ENCODE measurements at regions not wholly inside any gene's neighbourhood (a gene's known extent, or its start where the extent isn't known, plus 50 kb on each side); places are given as distances from the start of the nearest gene placed in this dataset.

DNA sequence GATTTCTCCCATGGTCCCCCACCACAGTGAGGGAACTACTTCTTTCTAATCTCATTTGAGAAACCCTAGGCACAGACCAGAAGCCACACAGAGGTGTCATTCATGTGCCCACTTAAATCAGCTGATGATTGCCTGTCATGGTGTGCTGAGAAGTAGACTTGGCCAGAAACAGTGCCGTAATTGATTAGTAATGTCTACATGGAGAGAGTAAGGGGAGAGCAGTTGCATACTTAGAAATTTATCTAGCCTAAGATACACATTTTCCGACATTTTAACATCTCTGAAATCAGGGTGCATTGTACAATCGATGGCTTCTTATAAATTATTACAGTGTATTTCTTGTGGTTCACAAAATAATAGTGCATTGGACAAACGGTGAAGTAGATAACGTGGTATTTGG, 271.8 kb downstream of the IRF8 start:
- Histone ChIP-seq H3K79me2 (ENCODE audit: low read length) (no peaks in the 10 kb centered on the region), H2AFZ (ENCODE audit: low read length) (no peak overlapping the region), H3K27me3 (ENCODE audit: low read length) (peaks cover 23% of the 10 kb centered on the region), H3K4me3 (ENCODE audit: low read length) (no peak overlapping the region), H3K36me3 (ENCODE audit: low read depth, low read length) (no peaks in the 10 kb centered on the region), H4K20me1 (ENCODE audit: low read length) (no peaks in the 10 kb centered on the region), H3K27ac (ENCODE audit: low read length) (no peak overlapping the region), H3K9me2 (replicated peaks; ENCODE audit: low read length) (no peaks in the 10 kb centered on the region), H3K9ac (ENCODE audit: low read length) (no peak overlapping the region), H3K9me3 (ENCODE audit: low read length) (no peaks in the 10 kb centered on the region), H3K4me1 (ENCODE audit: insufficient read depth, low read length) (no peaks in the 10 kb centered on the region), H3F3A (ENCODE audit: low read length, unreplicated experiment) (no peaks in the 10 kb centered on the region), H3K4me2 (ENCODE audit: low read length) (no peak overlapping the region)
- ChIA-PET POLR2A (ENCODE audit: unreplicated experiment) (no interaction called here), CTCF (no interaction called here)
- TF ChIP-seq EZH2phosphoT487 (IDR thresholded peaks at IDR 0.05; ENCODE audit: borderline replicate concordance, low read length) (no peak), EZH2 (IDR thresholded peaks at IDR 0.05; ENCODE audit: low read length, unreplicated experiment) (no peak)
- TF ChIP-seq, protein P1, sequence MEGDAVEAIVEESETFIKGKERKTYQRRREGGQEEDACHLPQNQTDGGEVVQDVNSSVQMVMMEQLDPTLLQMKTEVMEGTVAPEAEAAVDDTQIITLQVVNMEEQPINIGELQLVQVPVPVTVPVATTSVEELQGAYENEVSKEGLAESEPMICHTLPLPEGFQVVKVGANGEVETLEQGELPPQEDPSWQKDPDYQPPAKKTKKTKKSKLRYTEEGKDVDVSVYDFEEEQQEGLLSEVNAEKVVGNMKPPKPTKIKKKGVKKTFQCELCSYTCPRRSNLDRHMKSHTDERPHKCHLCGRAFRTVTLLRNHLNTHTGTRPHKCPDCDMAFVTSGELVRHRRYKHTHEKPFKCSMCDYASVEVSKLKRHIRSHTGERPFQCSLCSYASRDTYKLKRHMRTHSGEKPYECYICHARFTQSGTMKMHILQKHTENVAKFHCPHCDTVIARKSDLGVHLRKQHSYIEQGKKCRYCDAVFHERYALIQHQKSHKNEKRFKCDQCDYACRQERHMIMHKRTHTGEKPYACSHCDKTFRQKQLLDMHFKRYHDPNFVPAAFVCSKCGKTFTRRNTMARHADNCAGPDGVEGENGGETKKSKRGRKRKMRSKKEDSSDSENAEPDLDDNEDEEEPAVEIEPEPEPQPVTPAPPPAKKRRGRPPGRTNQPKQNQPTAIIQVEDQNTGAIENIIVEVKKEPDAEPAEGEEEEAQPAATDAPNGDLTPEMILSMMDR (conservative IDR thresholded peaks at IDR 0.05; ENCODE audit: low read depth, low read length), result no peak
- BruUV-seq (replicated peaks), result no TSS peak
- DNase-seq (no peak), ATAC-seq (no peak)
- intact Hi-C loops (cut with micrococcal nuclease), result no loop called here

DNA sequence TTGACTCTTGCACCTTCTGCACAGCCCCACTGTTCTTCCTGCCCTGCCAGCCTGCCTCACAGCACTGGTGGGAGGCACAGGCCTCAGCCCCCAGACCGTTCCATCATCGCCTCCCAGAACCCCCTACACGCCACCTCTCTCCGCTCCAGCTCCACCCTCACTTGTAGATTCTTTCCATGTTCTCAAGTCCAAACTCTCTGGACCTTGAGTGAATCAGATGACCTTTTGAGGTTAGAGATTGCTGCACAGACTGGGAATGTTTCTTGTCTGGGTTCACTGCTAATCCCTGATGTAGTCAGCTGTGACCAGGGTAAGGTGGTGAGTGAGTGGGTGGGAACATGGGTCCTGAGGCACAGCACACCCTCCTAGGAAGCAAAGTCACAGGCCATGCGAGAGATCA, 272.4 kb downstream of the IRF8 start:
- H3K4me1 ChIP-seq (ENCODE audit: insufficient read depth, low read length), result no peaks in the 10 kb centered on the region
- H3K27ac ChIP-seq (ENCODE audit: low read length), result no peak overlapping the region
- DNase-seq (no peak), ATAC-seq (no peak)
- intact Hi-C loops (cut with micrococcal nuclease), result no loop called here
- H3K36me3 ChIP-seq (ENCODE audit: low read depth, low read length), result no peaks in the 10 kb centered on the region
- POLR2A ChIA-PET (ENCODE audit: unreplicated experiment), result no interaction called here
- H2AFZ ChIP-seq (ENCODE audit: low read length), result no peak overlapping the region
- no peaks in the 10 kb centered on the region for H3F3A ChIP-seq (ENCODE audit: low read length, unreplicated experiment)
- H3K27me3 ChIP-seq (ENCODE audit: low read length), result peaks cover 23% of the 10 kb centered on the region
- H3K9me2 ChIP-seq (replicated peaks; ENCODE audit: low read length), result no peaks in the 10 kb centered on the region
- BruUV-seq (replicated peaks), result no TSS peak
- CTCF ChIA-PET, result no interaction called here
- no peaks in the 10 kb centered on the region for H4K20me1 ChIP-seq (ENCODE audit: low read length)
- H3K9ac ChIP-seq (ENCODE audit: low read length), result no peak overlapping the region
- TF ChIP-seq EZH2phosphoT487 (IDR thresholded peaks at IDR 0.05; ENCODE audit: borderline replicate concordance, low read length) (no peak), EZH2 (IDR thresholded peaks at IDR 0.05; ENCODE audit: low read length, unreplicated experiment) (no peak)
- TF ChIP-seq, protein P1 (conservative IDR thresholded peaks at IDR 0.05; ENCODE audit: low read depth, low read length), result no peak
- no peak overlapping the region for H3K4me2 ChIP-seq (ENCODE audit: low read length)
- no peak overlapping the region for H3K4me3 ChIP-seq (ENCODE audit: low read length)
- no peaks in the 10 kb centered on the region for H3K9me3 ChIP-seq (ENCODE audit: low read length)
- no peaks in the 10 kb centered on the region for H3K79me2 ChIP-seq (ENCODE audit: low read length)

DNA sequence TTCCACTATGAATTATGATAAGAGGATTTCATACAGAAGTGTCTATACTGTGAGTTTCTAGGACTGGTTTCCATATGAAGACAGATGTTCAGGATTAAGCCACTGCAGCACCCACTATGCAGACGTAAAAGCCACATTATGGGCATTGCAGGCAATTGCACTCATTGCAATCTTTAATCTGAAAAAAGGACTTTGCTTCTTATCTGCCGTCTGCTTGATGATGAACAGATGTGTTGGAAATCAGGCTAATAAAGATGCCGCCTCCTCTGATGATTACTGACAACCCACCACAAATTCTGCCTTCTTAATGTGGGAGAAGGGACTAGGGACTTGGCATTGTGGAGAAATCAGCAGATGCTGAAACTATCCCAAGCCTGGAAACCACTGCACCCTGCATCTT, 276.9 kb downstream of the IRF8 start:
- Histone ChIP-seq H3K27me3 (ENCODE audit: low read length) (peaks cover 33% of the 10 kb centered on the region), H3K9me3 (ENCODE audit: low read length) (no peaks in the 10 kb centered on the region), H4K20me1 (ENCODE audit: low read length) (no peaks in the 10 kb centered on the region), H3K4me2 (ENCODE audit: low read length) (no peak overlapping the region), H3K9me2 (replicated peaks; ENCODE audit: low read length) (no peaks in the 10 kb centered on the region), H3F3A (ENCODE audit: low read length, unreplicated experiment) (no peaks in the 10 kb centered on the region), H3K36me3 (ENCODE audit: low read depth, low read length) (no peaks in the 10 kb centered on the region), H3K4me3 (ENCODE audit: low read length) (no peak overlapping the region), H3K27ac (ENCODE audit: low read length) (no peak overlapping the region), H3K9ac (ENCODE audit: low read length) (no peak overlapping the region), H3K79me2 (ENCODE audit: low read length) (no peaks in the 10 kb centered on the region), H3K4me1 (ENCODE audit: insufficient read depth, low read length) (no peaks in the 10 kb centered on the region), H2AFZ (ENCODE audit: low read length) (no peak overlapping the region)
- ChIA-PET CTCF (no interaction called here), POLR2A (ENCODE audit: unreplicated experiment) (no interaction called here)
- DNase-seq, result no peak
- ATAC-seq, result no peak
- BruUV-seq (replicated peaks), result no TSS peak
- intact Hi-C loops (cut with micrococcal nuclease), result no loop called here
- TF ChIP-seq EZH2phosphoT487 (IDR thresholded peaks at IDR 0.05; ENCODE audit: borderline replicate concordance, low read length), result no peak
- TF ChIP-seq, protein P1 (conservative IDR thresholded peaks at IDR 0.05; ENCODE audit: low read depth, low read length), result no peak

All from PC-3 (cell line).